OCI-LY3 (cell line): ENCODE measurements at regions not wholly inside any gene's neighbourhood (a gene's known extent, or its start where the extent isn't known, plus 50 kb on each side); places are given as distances from the start of the nearest gene placed in this dataset.

ENCODE experiments used
- H2AFZ ChIP-seq: fragments of 200-600, 300-600 bp; shearing (Covaris generic); 2 replicates; pipeline ENCODE4 v1.6.0; 2014; ENCODE audit warnings: antibody characterized with exemption, low read depth, low read length
- H3K27ac ChIP-seq: fragments of 200-600, 300-600 bp; sonication (generic); 2 replicates; pipeline ENCODE4 v1.5.1; 2014; ENCODE audit warnings: mild to moderate bottlenecking, low read length, moderate library complexity, mixed read lengths
- H3K27me3 ChIP-seq: fragments of 200-600, 300-600 bp; sonication (generic); 2 replicates; pipeline ENCODE4 v1.6.1; 2014; ENCODE audit warnings: low read depth, low read length, mixed read lengths
- H3K36me3 ChIP-seq: fragments of 200-600, 300-600 bp; sonication (generic); replicated peaks from 2 replicates; pipeline ENCODE3; 2014; ENCODE audit warnings: low read depth, low read length, mixed read lengths
- H3K4me1 ChIP-seq: fragments of 300-600, 200-600 bp; sonication (generic); 2 replicates; pipeline ENCODE4 v1.6.1; 2014; ENCODE audit warnings: low read length, mixed read lengths
- H3K4me2 ChIP-seq: fragments of 200-600, 300-600 bp; sonication (generic); 2 replicates; pipeline ENCODE4 v1.6.1; 2014; ENCODE audit warnings: low read length, mixed read lengths
- H3K4me3 ChIP-seq: fragments of 300-600, 200-600 bp; sonication (generic); 2 replicates; pipeline ENCODE4 v1.5.1; 2014; ENCODE audit warnings: antibody characterized with exemption, mild to moderate bottlenecking, low read length, moderate library complexity
- H3K79me2 ChIP-seq: fragments of 300-600, 200-600 bp; shearing (Covaris generic); 2 replicates; pipeline ENCODE4 v1.6.1; 2014; ENCODE audit warnings: mild to moderate bottlenecking, low read length, mixed read lengths
- H3K9ac ChIP-seq: fragments of 300-600, 200-600 bp; shearing (Covaris generic); 2 replicates; pipeline ENCODE4 v1.6.0; 2014; ENCODE audit warnings: mild to moderate bottlenecking, low read length, moderate library complexity
- H3K9me3 ChIP-seq: fragments of 200-600, 300-600 bp; shearing (Covaris generic); 2 replicates; pipeline ENCODE4 v1.6.1; 2014; ENCODE audit warnings: low read length, mixed read lengths; ENCODE audit not compliant: insufficient read depth
- H4K20me1 ChIP-seq: fragments of 200-600, 300-600 bp; sonication (generic); 2 replicates; pipeline ENCODE4 v1.6.1; 2016; ENCODE audit warnings: low read length, mixed read lengths; ENCODE audit not compliant: insufficient read depth
- CTCF ChIP-seq: fragments of 200-600, 300-600 bp; sonication (generic); IDR thresholded peaks from 2 replicates; pipeline ENCODE4 v1.5.1; 2014; ENCODE audit warnings: antibody characterized with exemption, low read length, low read depth
- EZH2phosphoT487 ChIP-seq: fragments of 200-600 bp; shearing (Covaris generic); IDR thresholded peaks from 2 replicates; pipeline ENCODE4 v1.6.1; 2018; ENCODE audit warnings: antibody characterized with exemption, mixed run types, low read depth

GRCh38 chr10:78727251-78727650, 341.5 kb upstream of the ZMIZ1 start:
- Histone ChIP-seq H2AFZ (no peak overlapping the region), H3K36me3 (no peaks in the 10 kb centered on the region), H3K4me1 (no peaks in the 10 kb centered on the region), H3K27ac (no peak overlapping the region), H3K27me3 (peaks cover 19% of the 10 kb centered on the region), H3K79me2 (no peaks in the 10 kb centered on the region), H3K4me3 (no peak overlapping the region), H4K20me1 (no peaks in the 10 kb centered on the region), H3K9ac (no peak overlapping the region), H3K9me3 (no peaks in the 10 kb centered on the region), H3K4me2 (no peak overlapping the region)
- TF ChIP-seq CTCF (no peak), EZH2phosphoT487 (no peak)

- Histone ChIP-seq H3K27me3 (peaks cover 19% of the 10 kb centered on the region), H3K9me3 (no peaks in the 10 kb centered on the region), H3K27ac (no peak overlapping the region), H3K4me3 (no peak overlapping the region), H2AFZ (no peak overlapping the region), H3K79me2 (no peaks in the 10 kb centered on the region), H3K4me1 (no peaks in the 10 kb centered on the region), H4K20me1 (no peaks in the 10 kb centered on the region), H3K9ac (no peak overlapping the region), H3K4me2 (no peak overlapping the region), H3K36me3 (no peaks in the 10 kb centered on the region)
- no peak for TF ChIP-seq EZH2phosphoT487
- TF ChIP-seq CTCF: no peak
These were observed 341.0 kb upstream of the ZMIZ1 start for GRCh38 chr10:78727728-78728127.

GRCh38 chr10:78728176-78728575, 340.6 kb upstream of the ZMIZ1 start:
- no peak overlapping the region for H3K27ac ChIP-seq
- H3K9ac ChIP-seq: no peak overlapping the region
- no peak overlapping the region for H3K4me2 ChIP-seq
- peaks cover 19% of the 10 kb centered on the region for H3K27me3 ChIP-seq
- no peak overlapping the region for H3K4me3 ChIP-seq
- no peaks in the 10 kb centered on the region for H3K36me3 ChIP-seq
- no peaks in the 10 kb centered on the region for H3K9me3 ChIP-seq
- TF ChIP-seq EZH2phosphoT487: no peak
- TF ChIP-seq CTCF: no peak
- H3K4me1 ChIP-seq: no peaks in the 10 kb centered on the region
- H4K20me1 ChIP-seq: no peaks in the 10 kb centered on the region
- no peaks in the 10 kb centered on the region for H3K79me2 ChIP-seq
- H2AFZ ChIP-seq: no peak overlapping the region

GRCh38 chr10:78729366-78729765, 339.4 kb upstream of the ZMIZ1 start:
- H3K27me3 ChIP-seq: peaks cover 15% of the 10 kb centered on the region
- TF ChIP-seq EZH2phosphoT487 (no peak), CTCF (no peak)
- no peak overlapping the region for H3K4me2 ChIP-seq
- H3K9ac ChIP-seq: no peak overlapping the region
- H3K4me1 ChIP-seq: no peaks in the 10 kb centered on the region
- H3K27ac ChIP-seq: no peak overlapping the region
- no peak overlapping the region for H3K4me3 ChIP-seq
- no peak overlapping the region for H2AFZ ChIP-seq
- H3K36me3 ChIP-seq: no peaks in the 10 kb centered on the region
- H3K79me2 ChIP-seq: no peaks in the 10 kb centered on the region
- no peaks in the 10 kb centered on the region for H4K20me1 ChIP-seq
- H3K9me3 ChIP-seq: no peaks in the 10 kb centered on the region
